NB4 (cell line): ENCODE measurements at regions not wholly inside any gene's neighbourhood (a gene's known extent, or its start where the extent isn't known, plus 50 kb on each side); places are given as distances from the start of the nearest gene placed in this dataset.

Experiments used
- DNase-seq: peaks from one replicate; pipeline ENCODE4 v3.0.0; 2010; ENCODE audit warnings: low read depth
- H3K4me3 ChIP-seq: one replicate; pipeline ENCODE4 v1.5.1; 2011; ENCODE audit warnings: mild to moderate bottlenecking, low read depth, low read length, moderate library complexity
- MYC ChIP-seq: IDR thresholded peaks from 2 replicates; pipeline ENCODE4 v1.6.1; 2011; ENCODE audit warnings: low read depth, low read length
- POLR2A ChIP-seq: IDR thresholded peaks from 2 replicates; pipeline ENCODE4 v1.6.1; 2011; ENCODE audit warnings: mild to moderate bottlenecking; ENCODE audit not compliant: insufficient read length; ENCODE audit errors: extremely low read depth
- TF ChIP-seq, protein P1 (sequence below): IDR thresholded peaks from one replicate; pipeline ENCODE4 v1.5.1; 2012; ENCODE audit warnings: low read depth, low read length
- TF ChIP-seq, protein P2 (sequence below): IDR thresholded peaks from 2 replicates; pipeline ENCODE4 v1.6.1; 2011; ENCODE audit warnings: low read depth, low read length

DNA sequence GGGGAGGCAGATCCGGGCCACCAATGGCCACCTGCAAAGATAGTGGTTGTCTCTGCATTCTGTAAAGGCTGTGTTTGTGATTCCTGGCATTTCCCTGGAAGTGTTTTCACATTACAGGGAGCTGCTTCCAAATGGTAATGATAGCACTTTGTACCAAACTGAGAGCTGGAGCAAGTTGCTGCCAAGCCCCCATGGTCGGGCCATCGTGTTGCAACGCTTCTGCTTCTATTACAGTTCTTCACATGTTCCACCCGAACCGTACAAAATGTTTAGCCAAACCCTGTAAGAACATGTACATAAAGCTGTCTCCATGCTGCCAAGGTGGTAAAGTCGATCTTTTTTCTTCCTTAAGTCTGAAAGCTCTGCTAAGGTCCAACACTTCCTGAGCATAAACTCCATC, 397.7 kb upstream of the NFE2L3 start:
- TF ChIP-seq, protein P1, sequence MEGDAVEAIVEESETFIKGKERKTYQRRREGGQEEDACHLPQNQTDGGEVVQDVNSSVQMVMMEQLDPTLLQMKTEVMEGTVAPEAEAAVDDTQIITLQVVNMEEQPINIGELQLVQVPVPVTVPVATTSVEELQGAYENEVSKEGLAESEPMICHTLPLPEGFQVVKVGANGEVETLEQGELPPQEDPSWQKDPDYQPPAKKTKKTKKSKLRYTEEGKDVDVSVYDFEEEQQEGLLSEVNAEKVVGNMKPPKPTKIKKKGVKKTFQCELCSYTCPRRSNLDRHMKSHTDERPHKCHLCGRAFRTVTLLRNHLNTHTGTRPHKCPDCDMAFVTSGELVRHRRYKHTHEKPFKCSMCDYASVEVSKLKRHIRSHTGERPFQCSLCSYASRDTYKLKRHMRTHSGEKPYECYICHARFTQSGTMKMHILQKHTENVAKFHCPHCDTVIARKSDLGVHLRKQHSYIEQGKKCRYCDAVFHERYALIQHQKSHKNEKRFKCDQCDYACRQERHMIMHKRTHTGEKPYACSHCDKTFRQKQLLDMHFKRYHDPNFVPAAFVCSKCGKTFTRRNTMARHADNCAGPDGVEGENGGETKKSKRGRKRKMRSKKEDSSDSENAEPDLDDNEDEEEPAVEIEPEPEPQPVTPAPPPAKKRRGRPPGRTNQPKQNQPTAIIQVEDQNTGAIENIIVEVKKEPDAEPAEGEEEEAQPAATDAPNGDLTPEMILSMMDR = no peak
- TF ChIP-seq POLR2A = no peak
- no peak for TF ChIP-seq MYC
- TF ChIP-seq, protein P2, sequence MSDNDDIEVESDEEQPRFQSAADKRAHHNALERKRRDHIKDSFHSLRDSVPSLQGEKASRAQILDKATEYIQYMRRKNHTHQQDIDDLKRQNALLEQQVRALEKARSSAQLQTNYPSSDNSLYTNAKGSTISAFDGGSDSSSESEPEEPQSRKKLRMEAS = no peak
- DNase-seq = no peak
- no peak overlapping the region for H3K4me3 ChIP-seq

DNA sequence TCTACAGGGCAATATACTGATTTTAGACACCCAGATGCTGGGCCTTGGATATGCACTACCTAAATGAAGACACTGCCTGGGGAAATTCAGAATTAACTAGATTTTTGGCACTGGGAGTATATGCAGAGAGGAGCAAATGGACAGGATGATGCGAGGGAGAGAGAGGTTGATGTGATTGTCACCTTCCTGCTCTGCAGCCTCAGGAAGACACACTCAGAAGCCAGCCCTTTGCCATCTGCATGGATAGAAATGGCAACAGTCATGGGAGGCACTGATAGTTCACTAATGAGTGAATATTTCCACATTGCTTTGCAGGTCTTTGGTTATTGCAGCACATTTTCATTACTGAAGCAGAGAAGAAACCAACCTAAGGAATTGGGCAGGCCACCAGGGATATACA, 397.2 kb upstream of the NFE2L3 start:
- no peak for DNase-seq
- no peak overlapping the region for H3K4me3 ChIP-seq
- TF ChIP-seq MYC = no peak

DNA sequence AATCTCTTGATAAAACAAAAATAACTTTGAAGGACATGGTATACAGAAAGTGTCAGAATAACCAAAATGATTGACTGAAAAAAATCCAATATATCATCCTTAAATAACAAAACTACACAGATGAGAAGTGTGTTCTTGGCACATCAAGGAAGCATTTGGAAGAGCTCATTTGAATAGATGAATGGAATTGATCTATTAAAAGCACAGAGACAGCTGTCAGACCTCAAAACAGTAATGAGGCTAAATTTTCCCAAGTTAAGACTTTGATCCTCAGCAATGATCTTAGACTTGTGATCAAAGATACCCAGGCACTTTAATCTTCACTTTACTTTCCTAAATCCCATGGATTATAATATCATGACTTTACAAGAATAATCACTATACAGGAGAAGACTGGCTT, 395.4 kb upstream of the NFE2L3 start:
- H3K4me3 ChIP-seq = no peak overlapping the region
- DNase-seq = no peak
- TF ChIP-seq, protein P1 = no peak
- TF ChIP-seq, protein P2 = no peak
- no peak for TF ChIP-seq MYC

DNA sequence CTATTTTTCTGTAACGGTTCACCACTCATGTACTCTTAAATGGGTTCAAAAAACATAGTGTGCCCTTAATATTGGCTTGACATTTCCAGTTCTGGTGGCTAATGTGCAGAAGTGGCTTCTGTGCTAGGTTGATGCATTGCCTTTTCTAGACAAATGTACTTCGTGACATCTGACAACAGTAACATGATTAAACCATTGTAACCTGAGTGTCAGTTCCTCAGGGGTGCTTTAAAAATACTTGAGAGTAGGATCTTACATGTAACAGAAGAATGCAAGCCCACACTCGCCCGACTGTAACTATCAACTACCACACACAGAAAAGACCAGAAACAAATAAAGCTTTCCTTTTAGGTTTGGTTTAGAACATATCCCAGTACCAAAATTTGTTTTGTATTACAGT, 393.4 kb upstream of the NFE2L3 start:
- TF ChIP-seq POLR2A (no peak), MYC (no peak)
- TF ChIP-seq, protein P2 = no peak
- TF ChIP-seq, protein P1 = no peak
- H3K4me3 ChIP-seq = no peak overlapping the region
- DNase-seq = no peak

DNA sequence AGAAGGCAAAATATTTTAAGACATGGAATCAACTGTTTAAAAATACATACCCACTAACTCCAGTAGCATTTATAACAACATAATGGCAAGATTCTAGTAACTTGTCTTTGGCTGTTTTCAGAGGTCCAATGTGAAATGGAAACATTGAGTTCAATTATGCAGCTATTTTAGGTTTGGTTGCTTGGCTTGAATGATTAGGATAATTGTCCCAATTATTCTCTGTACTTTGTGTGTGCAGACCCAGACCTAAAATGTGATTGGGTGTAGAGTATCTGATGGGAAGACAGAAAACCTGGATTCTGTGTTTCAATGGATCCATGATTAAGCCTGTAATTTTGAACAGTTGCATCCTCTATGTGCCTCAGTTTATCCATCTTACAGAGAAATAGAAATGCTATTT, 392.7 kb upstream of the NFE2L3 start:
- H3K4me3 ChIP-seq = no peak overlapping the region
- no peak for DNase-seq
- TF ChIP-seq MYC (no peak), POLR2A (no peak)
- TF ChIP-seq, protein P1 = no peak
- TF ChIP-seq, protein P2 = no peak

DNA sequence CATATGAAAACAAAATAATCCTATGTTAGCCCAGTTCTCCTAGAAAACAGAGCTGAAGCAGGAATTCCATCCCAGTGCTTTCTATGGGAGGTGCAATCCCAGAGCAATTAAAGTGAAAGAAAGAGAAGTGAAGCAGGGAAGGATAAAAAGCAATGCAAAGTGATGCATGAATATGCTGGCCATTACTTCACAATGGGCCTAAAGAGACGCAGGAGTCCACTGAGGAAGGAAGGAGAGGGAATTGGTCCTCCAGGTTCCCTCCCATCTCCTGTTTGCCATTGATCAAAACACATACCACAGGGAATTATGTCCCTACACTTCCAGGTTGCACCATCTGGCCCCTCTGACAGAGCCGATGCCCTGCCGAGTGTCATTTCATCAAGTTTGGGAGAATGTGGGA, 392.2 kb upstream of the NFE2L3 start:
- no peak for DNase-seq
- no peak overlapping the region for H3K4me3 ChIP-seq
- TF ChIP-seq, protein P1 = no peak
- TF ChIP-seq, protein P2 = no peak
- TF ChIP-seq MYC (no peak), POLR2A (no peak)
